ENCODE measurements at regions not wholly inside any gene's neighbourhood (a gene's known extent, or its start where the extent isn't known, plus 50 kb on each side); places are given as distances from the start of the nearest gene placed in this dataset.

GRCh38 chr5:143600396-143601075 lies 197.1 kb upstream of the NR3C1 start (continued):
- TF ChIP-seq ZSCAN21 (CRISPR knock-in tag; IDR thresholded peaks at IDR 0.05; ENCODE audit: borderline replicate concordance) (no peak), ZEB1 (IDR thresholded peaks at IDR 0.05; ENCODE audit: insufficient replicate concordance, low read depth) (no peak), HIC2 (CRISPR knock-in tag; IDR thresholded peaks at IDR 0.05; ENCODE audit: low read depth) (no peak), EEA1 (CRISPR knock-in tag; IDR thresholded peaks at IDR 0.05; ENCODE audit: borderline replicate concordance) (no peak), KLF11 (CRISPR knock-in tag; IDR thresholded peaks at IDR 0.05) (no peak), HDAC2 (CRISPR knock-in tag; IDR thresholded peaks at IDR 0.05) (peak; percentile 49; the same call in 1 of the 2 replicates), HOXA3 (CRISPR knock-in tag; IDR thresholded peaks at IDR 0.05) (peak; percentile 33; the same call in 1 of the 2 replicates), LRRFIP1 (CRISPR knock-in tag; conservative IDR thresholded peaks at IDR 0.05) (no peak), SALL1 (CRISPR knock-in tag; IDR thresholded peaks at IDR 0.05) (peak; percentile 26; the same call in 1 of the 2 replicates), MTA1 (CRISPR knock-in tag; IDR thresholded peaks at IDR 0.05; ENCODE audit: borderline replicate concordance) (no peak), TBX3 (IDR thresholded peaks at IDR 0.05; ENCODE audit: borderline replicate concordance) (no peak), MIXL1 (CRISPR knock-in tag; IDR thresholded peaks at IDR 0.05) (no peak), HMGA1 (CRISPR knock-in tag; conservative IDR thresholded peaks at IDR 0.05) (no peak), MNT (IDR thresholded peaks at IDR 0.05) (no peak), AHDC1 (CRISPR knock-in tag; IDR thresholded peaks at IDR 0.05; ENCODE audit: borderline replicate concordance) (0 out of 2 replicates have a peak, but pooled peaks have one; percentile 53)

Data from HepG2 (cell line).